Hindlimb muscle (tissue), 1 donor: ENCODE measurements at regions not wholly inside any gene's neighbourhood (a gene's known extent, or its start where the extent isn't known, plus 50 kb on each side); places are given as distances from the start of the nearest gene placed in this dataset.
A peak's percentile ranks its signal among the peaks of the same experiment; 100 is the strongest.

Experiments
- DNase-seq: peaks from one replicate; pipeline ENCODE4 v3.0.0-alpha.2; 2013

- no peak for DNase-seq
Observed at GRCh38 chr1:96372881-96373280, 348.7 kb upstream of the PTBP2 start.

GRCh38 chr1:96374076-96374762, 347.4 kb upstream of the PTBP2 start:
- DNase-seq, result no peak

GRCh38 chr1:96376846-96377245, 344.7 kb upstream of the PTBP2 start:
- no peak for DNase-seq

GRCh38 chr1:96384611-96385010, 337.0 kb upstream of the PTBP2 start:
- DNase-seq, result no peak

GRCh38 chr1:96387785-96388184, 333.8 kb upstream of the PTBP2 start:
- no peak for DNase-seq

- DNase-seq, result no peak
Observed at GRCh38 chr1:96388421-96389310, 332.9 kb upstream of the PTBP2 start.

- no peak for DNase-seq
Observed at GRCh38 chr1:96400089-96400488, 321.5 kb upstream of the PTBP2 start.

- DNase-seq, result no peak
Observed at GRCh38 chr1:96409087-96409486, 312.5 kb upstream of the PTBP2 start.

- DNase-seq, result no peak
Observed at GRCh38 chr1:96409689-96410088, 311.9 kb upstream of the PTBP2 start.

- no peak for DNase-seq
Observed at GRCh38 chr1:96411006-96411405, 310.6 kb upstream of the PTBP2 start.

GRCh38 chr1:96414598-96414997, 307.0 kb upstream of the PTBP2 start:
- DNase-seq, result no peak

GRCh38 chr1:96416111-96416595, 305.4 kb upstream of the PTBP2 start:
- DNase-seq, result peak; percentile 62

GRCh38 chr1:96416701-96417444, 304.7 kb upstream of the PTBP2 start:
- no peak for DNase-seq

GRCh38 chr1:96418969-96419368, 302.6 kb upstream of the PTBP2 start:
- no peak for DNase-seq

- DNase-seq, result no peak
Observed at GRCh38 chr1:96424877-96425276, 296.7 kb upstream of the PTBP2 start.

GRCh38 chr1:96425382-96426129, 296.0 kb upstream of the PTBP2 start:
- DNase-seq, result no peak

- no peak for DNase-seq
Observed at GRCh38 chr1:96427616-96428015, 294.0 kb upstream of the PTBP2 start.

- no peak for DNase-seq
Observed at GRCh38 chr1:96445302-96445701, 276.3 kb upstream of the PTBP2 start.

- DNase-seq, result peak; percentile 77
Observed at GRCh38 chr1:96464066-96464465, 257.5 kb upstream of the PTBP2 start.

- DNase-seq, result no peak
Observed at GRCh38 chr1:96464522-96464921, 257.1 kb upstream of the PTBP2 start.

GRCh38 chr1:96464991-96465390, 256.6 kb upstream of the PTBP2 start:
- no peak for DNase-seq

GRCh38 chr1:96465441-96465840, 256.1 kb upstream of the PTBP2 start:
- DNase-seq, result peak; percentile 26
